NT2/D1 (cell line): ENCODE measurements at regions not wholly inside any gene's neighbourhood (a gene's known extent, or its start where the extent isn't known, plus 50 kb on each side); places are given as distances from the start of the nearest gene placed in this dataset.

Source experiments
- DNase-seq: peaks from one replicate; pipeline ENCODE4 v3.0.0-alpha.2; 2011; ENCODE audit warnings: low read depth, low spot score
- H3K27me3 ChIP-seq: 2 replicates; pipeline ENCODE4 v1.6.0; 2011; ENCODE audit warnings: mild to moderate bottlenecking; ENCODE audit not compliant: insufficient read length, insufficient read depth
- H3K36me3 ChIP-seq: 2 replicates; pipeline ENCODE4 v1.6.1; 2011; ENCODE audit warnings: mild to moderate bottlenecking, low read length, mixed read lengths; ENCODE audit not compliant: insufficient read depth, insufficient read length
- H3K4me1 ChIP-seq: 2 replicates; pipeline ENCODE4 v1.5.1; 2011; ENCODE audit not compliant: insufficient read depth, insufficient read length
- H3K4me3 ChIP-seq: 2 replicates; pipeline ENCODE4 v1.5.1; 2011; ENCODE audit warnings: low read depth; ENCODE audit not compliant: insufficient read length
- H3K9ac ChIP-seq: 2 replicates; pipeline ENCODE4 v1.6.0; 2011; ENCODE audit warnings: low read depth; ENCODE audit not compliant: insufficient read length
- H3K9me3 ChIP-seq: 2 replicates; pipeline ENCODE4 v1.5.1; 2011; ENCODE audit warnings: mild to moderate bottlenecking, low read length; ENCODE audit not compliant: insufficient read depth
- SUZ12 ChIP-seq: IDR thresholded peaks from 2 replicates; pipeline ENCODE4 v1.6.1; 2011; ENCODE audit not compliant: insufficient read length, insufficient read depth; ENCODE audit errors: extremely low read depth
- YY1 ChIP-seq: IDR thresholded peaks from 2 replicates; pipeline ENCODE4 v1.6.1; 2011; ENCODE audit not compliant: insufficient read length, insufficient read depth
- ZNF274 ChIP-seq: IDR thresholded peaks from 2 replicates; pipeline ENCODE4 v1.6.1; 2011; ENCODE audit warnings: mild to moderate bottlenecking, low read depth, low read length

GRCh38 chr5:165425594-165425993 is 1920.2 kb downstream of the MAT2B start:
- H3K9me3 ChIP-seq, result no peaks in the 10 kb centered on the region
- no peak for DNase-seq
- H3K4me3 ChIP-seq, result no peak overlapping the region
- no peaks in the 10 kb centered on the region for H3K4me1 ChIP-seq
- no peaks in the 10 kb centered on the region for H3K27me3 ChIP-seq
- no peak overlapping the region for H3K9ac ChIP-seq
- no peaks in the 10 kb centered on the region for H3K36me3 ChIP-seq
- no peak for TF ChIP-seq YY1
- no peak for TF ChIP-seq SUZ12
- TF ChIP-seq ZNF274, result no peak

DNA sequence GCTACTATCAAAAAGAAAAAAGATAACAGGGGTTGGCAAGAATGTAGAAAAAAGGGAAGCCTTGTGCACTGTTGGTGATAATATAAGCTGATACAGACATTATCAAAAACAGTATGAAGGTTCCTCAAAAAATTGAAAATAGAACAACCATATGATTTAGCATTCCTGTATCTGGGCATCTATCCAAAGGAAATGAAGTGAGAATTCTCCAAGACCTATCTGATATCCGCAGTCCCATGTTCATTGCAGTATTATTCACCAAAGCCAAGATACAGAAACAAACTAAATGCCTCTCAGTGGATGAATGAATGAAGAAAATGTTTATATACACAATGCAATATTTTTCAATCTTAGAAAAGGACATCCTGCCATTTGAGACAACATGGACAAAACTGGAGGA is 1943.3 kb downstream of the MAT2B start:
- Histone ChIP-seq H3K36me3 (no peaks in the 10 kb centered on the region), H3K4me3 (no peak overlapping the region), H3K4me1 (no peaks in the 10 kb centered on the region), H3K27me3 (no peaks in the 10 kb centered on the region), H3K9ac (no peak overlapping the region), H3K9me3 (no peaks in the 10 kb centered on the region)
- TF ChIP-seq YY1 (no peak), ZNF274 (no peak), SUZ12 (no peak)
- DNase-seq, result no peak

GRCh38 chr5:165457859-165458481 is 1952.6 kb downstream of the MAT2B start:
- peak; percentile 20 for DNase-seq
- Histone ChIP-seq H3K4me3 (no peak overlapping the region), H3K9me3 (no peaks in the 10 kb centered on the region), H3K27me3 (no peaks in the 10 kb centered on the region), H3K4me1 (no peaks in the 10 kb centered on the region), H3K36me3 (no peaks in the 10 kb centered on the region), H3K9ac (no peak overlapping the region)
- no peak for TF ChIP-seq SUZ12
- TF ChIP-seq ZNF274, result no peak
- TF ChIP-seq YY1, result no peak

- TF ChIP-seq YY1, result no peak
- TF ChIP-seq SUZ12, result no peak
- TF ChIP-seq ZNF274, result no peak
- Histone ChIP-seq H3K27me3 (no peaks in the 10 kb centered on the region), H3K4me1 (no peaks in the 10 kb centered on the region), H3K9me3 (no peaks in the 10 kb centered on the region), H3K36me3 (no peaks in the 10 kb centered on the region), H3K9ac (no peak overlapping the region), H3K4me3 (no peak overlapping the region)
- DNase-seq, result no peak
Measured at GRCh38 chr5:165459232-165459631, 1953.8 kb downstream of the MAT2B start.

DNA sequence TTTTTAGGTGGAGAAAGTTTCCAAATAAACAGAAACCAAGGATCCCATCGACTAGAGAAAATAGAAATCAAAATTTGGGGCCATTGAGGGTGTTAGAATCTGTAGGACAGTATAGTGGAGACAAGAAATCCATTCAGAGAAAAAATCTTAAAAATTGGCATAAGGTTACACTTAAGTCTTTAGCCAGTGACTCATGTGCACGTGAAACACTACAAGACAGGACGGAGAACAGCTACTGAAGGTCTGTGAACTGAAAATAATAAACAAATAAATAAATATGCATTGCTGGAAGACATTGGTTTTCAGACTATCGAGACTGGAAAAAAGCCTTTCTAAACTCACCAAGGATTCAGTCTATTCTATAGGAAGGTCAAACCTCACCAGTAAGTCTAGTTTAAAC is 1955.5 kb downstream of the MAT2B start:
- H3K36me3 ChIP-seq, result no peaks in the 10 kb centered on the region
- no peak for TF ChIP-seq ZNF274
- no peak for TF ChIP-seq YY1
- TF ChIP-seq SUZ12, result no peak
- H3K9me3 ChIP-seq, result no peaks in the 10 kb centered on the region
- H3K9ac ChIP-seq, result no peak overlapping the region
- no peaks in the 10 kb centered on the region for H3K27me3 ChIP-seq
- no peak overlapping the region for H3K4me3 ChIP-seq
- DNase-seq, result no peak
- no peaks in the 10 kb centered on the region for H3K4me1 ChIP-seq

DNA sequence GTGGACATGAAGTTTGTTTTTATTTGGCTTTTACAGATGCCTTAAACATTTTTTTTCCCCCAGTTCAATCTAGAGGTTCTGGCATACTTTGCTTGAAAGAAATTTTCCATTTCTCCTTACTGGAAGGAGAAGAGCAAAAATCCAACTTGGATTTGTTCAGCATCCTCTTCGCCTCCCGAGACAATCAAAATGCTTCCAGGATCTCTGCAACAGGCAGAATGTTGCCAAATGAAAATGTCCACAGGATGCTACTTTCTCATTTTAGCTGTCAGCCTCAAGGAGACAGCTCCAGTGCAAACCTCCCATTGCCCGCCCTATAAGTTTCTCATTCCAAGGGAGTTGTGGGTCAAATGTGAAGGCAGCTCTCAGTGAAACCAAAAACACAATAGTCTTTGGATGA is 1972.1 kb downstream of the MAT2B start:
- DNase-seq, result no peak
- no peak for TF ChIP-seq SUZ12
- TF ChIP-seq ZNF274, result no peak
- no peak for TF ChIP-seq YY1
- no peaks in the 10 kb centered on the region for H3K36me3 ChIP-seq
- H3K27me3 ChIP-seq, result no peaks in the 10 kb centered on the region
- no peaks in the 10 kb centered on the region for H3K9me3 ChIP-seq
- no peaks in the 10 kb centered on the region for H3K4me1 ChIP-seq
- H3K9ac ChIP-seq, result no peak overlapping the region
- no peak overlapping the region for H3K4me3 ChIP-seq

DNA sequence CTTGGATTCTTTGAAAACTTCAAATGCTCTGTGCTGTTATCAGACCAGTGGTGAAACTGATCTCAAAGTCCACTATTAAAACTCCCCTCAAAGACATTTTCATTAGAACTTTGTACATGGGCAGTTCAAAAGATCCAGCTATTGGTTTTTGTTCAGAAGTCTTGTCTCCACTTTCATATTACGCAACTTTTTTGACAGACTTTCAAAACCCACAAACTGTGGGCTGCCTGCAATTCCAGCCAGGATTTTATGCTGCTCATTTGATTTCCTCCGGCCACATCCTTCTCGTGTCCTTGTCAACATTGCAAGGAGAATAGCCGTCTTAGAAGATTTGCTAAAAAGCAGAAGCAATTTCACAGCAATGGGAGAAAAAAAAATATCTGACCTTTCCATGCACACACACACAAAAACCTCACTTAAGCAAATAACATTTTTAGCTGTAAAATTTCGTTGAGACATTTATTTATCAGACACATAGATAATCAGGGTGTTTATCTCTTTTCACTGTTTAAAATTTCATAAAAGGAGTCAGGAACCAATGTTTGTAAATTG is 1990.5 kb downstream of the MAT2B start:
- no peak for TF ChIP-seq SUZ12
- TF ChIP-seq YY1, result no peak
- no peak for TF ChIP-seq ZNF274
- no peak for DNase-seq
- Histone ChIP-seq H3K36me3 (no peaks in the 10 kb centered on the region), H3K9me3 (no peaks in the 10 kb centered on the region), H3K27me3 (no peaks in the 10 kb centered on the region), H3K4me3 (no peak overlapping the region), H3K9ac (no peak overlapping the region), H3K4me1 (no peaks in the 10 kb centered on the region)
